ENCODE measurements at regions not wholly inside any gene's neighbourhood (a gene's known extent, or its start where the extent isn't known, plus 50 kb on each side); places are given as distances from the start of the nearest gene placed in this dataset.

DNA sequence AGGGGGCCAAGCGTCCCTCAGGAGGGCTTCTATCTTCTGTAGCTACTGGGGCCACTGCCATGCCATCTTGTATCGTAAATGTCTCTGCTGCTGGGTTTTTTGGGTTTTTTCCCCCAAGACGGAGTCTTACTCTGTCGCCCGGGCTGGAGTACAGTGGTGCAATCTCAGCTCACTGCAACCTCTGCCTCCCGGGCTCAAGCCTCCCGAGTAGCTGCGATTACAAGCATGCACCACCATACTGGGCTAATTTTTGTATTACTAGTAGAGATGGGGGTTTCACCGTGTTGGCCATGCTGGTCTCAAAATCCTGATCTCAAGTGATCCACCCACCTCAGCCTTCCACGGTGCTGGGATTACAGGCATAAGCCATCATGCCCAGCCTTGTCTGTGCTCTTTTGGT, 111.3 kb upstream of the LOC128125822 start:
- Histone ChIP-seq H3K4me1 (ENCODE audit: control insufficient read depth in 5 of 5, insufficient read depth in 5 of 5, low read length in 5 of 5) (no peaks in the 10 kb centered on the region), H3K27me3 (ENCODE audit: control insufficient read depth in 3 of 3, insufficient read depth in 3 of 3, low read length in 2 of 3) (no peaks in the 10 kb centered on the region), H3K9me3 (ENCODE audit: control insufficient read depth in 4 of 4, insufficient read depth in 3 of 4, low read length in 3 of 4) (no peaks in the 10 kb centered on the region), H3K27ac (ENCODE audit: low read depth in 1 of 2, low read length in 1 of 2) (no peak overlapping the region), H3K9ac (ENCODE audit: insufficient read depth in 1 of 2, low read length in 2 of 2) (no peak overlapping the region), H3K4me3 (no peak overlapping the region), H3K36me3 (ENCODE audit: control insufficient read depth in 4 of 4, insufficient read depth in 4 of 4, low read length in 4 of 4) (no peaks in the 10 kb centered on the region)
- 94 to 96% methylated on average over 10 of the region's 10 CpGs for WGBS, 2 donors
- no peak for ATAC-seq (ENCODE audit: insufficient read depth, low FRiP score)
- no peak for DNase-seq
- TF ChIP-seq, protein P1, sequence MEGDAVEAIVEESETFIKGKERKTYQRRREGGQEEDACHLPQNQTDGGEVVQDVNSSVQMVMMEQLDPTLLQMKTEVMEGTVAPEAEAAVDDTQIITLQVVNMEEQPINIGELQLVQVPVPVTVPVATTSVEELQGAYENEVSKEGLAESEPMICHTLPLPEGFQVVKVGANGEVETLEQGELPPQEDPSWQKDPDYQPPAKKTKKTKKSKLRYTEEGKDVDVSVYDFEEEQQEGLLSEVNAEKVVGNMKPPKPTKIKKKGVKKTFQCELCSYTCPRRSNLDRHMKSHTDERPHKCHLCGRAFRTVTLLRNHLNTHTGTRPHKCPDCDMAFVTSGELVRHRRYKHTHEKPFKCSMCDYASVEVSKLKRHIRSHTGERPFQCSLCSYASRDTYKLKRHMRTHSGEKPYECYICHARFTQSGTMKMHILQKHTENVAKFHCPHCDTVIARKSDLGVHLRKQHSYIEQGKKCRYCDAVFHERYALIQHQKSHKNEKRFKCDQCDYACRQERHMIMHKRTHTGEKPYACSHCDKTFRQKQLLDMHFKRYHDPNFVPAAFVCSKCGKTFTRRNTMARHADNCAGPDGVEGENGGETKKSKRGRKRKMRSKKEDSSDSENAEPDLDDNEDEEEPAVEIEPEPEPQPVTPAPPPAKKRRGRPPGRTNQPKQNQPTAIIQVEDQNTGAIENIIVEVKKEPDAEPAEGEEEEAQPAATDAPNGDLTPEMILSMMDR (IDR thresholded peaks at IDR 0.05; ENCODE audit: control extremely low read depth, extremely low read depth) = no peak

- TF ChIP-seq, protein P1 (IDR thresholded peaks at IDR 0.05; ENCODE audit: control extremely low read depth, extremely low read depth) = no peak
These were observed 108.2 kb upstream of the LOC128125822 start for GRCh38 chr6:63464060-63464459.

GRCh38 chr6:63465750-63466149, 106.5 kb upstream of the LOC128125822 start:
- Histone ChIP-seq H3K9me3 (ENCODE audit: control insufficient read depth in 4 of 4, insufficient read depth in 3 of 4, low read length in 3 of 4) (no peaks in the 10 kb centered on the region), H3K36me3 (ENCODE audit: control insufficient read depth in 4 of 4, insufficient read depth in 4 of 4, low read length in 4 of 4) (no peaks in the 10 kb centered on the region), H3K4me3 (no peak overlapping the region), H3K4me1 (ENCODE audit: control insufficient read depth in 5 of 5, insufficient read depth in 5 of 5, low read length in 5 of 5) (no peaks in the 10 kb centered on the region), H3K27ac (ENCODE audit: low read depth in 1 of 2, low read length in 1 of 2) (no peak overlapping the region), H3K9ac (ENCODE audit: insufficient read depth in 1 of 2, low read length in 2 of 2) (no peak overlapping the region), H3K27me3 (ENCODE audit: control insufficient read depth in 3 of 3, insufficient read depth in 3 of 3, low read length in 2 of 3) (no peaks in the 10 kb centered on the region)
- TF ChIP-seq, protein P1 (IDR thresholded peaks at IDR 0.05; ENCODE audit: control extremely low read depth, extremely low read depth) = no peak
- no peak for DNase-seq
- no peak for ATAC-seq (ENCODE audit: insufficient read depth, low FRiP score)
- WGBS, 2 donors = 91% methylated on average over 2 of the region's 2 CpGs

More at GRCh38 chr6:63464060-63464459, 108.2 kb upstream of the LOC128125822 start:
- H3K9ac ChIP-seq (ENCODE audit: insufficient read depth in 1 of 2, low read length in 2 of 2) = no peak overlapping the region
- no peak overlapping the region for H3K27ac ChIP-seq (ENCODE audit: low read depth in 1 of 2, low read length in 1 of 2)
- ATAC-seq (ENCODE audit: insufficient read depth, low FRiP score) = no peak
- H3K36me3 ChIP-seq (ENCODE audit: control insufficient read depth in 4 of 4, insufficient read depth in 4 of 4, low read length in 4 of 4) = no peaks in the 10 kb centered on the region
- no peak overlapping the region for H3K4me3 ChIP-seq
- no peak for DNase-seq
- no peaks in the 10 kb centered on the region for H3K9me3 ChIP-seq (ENCODE audit: control insufficient read depth in 4 of 4, insufficient read depth in 3 of 4, low read length in 3 of 4)
- no peaks in the 10 kb centered on the region for H3K4me1 ChIP-seq (ENCODE audit: control insufficient read depth in 5 of 5, insufficient read depth in 5 of 5, low read length in 5 of 5)
- no peaks in the 10 kb centered on the region for H3K27me3 ChIP-seq (ENCODE audit: control insufficient read depth in 3 of 3, insufficient read depth in 3 of 3, low read length in 2 of 3)

GRCh38 chr6:63466242-63466733, 106.0 kb upstream of the LOC128125822 start:
- no peaks in the 10 kb centered on the region for H3K27me3 ChIP-seq (ENCODE audit: control insufficient read depth in 3 of 3, insufficient read depth in 3 of 3, low read length in 2 of 3)
- H3K27ac ChIP-seq (ENCODE audit: low read depth in 1 of 2, low read length in 1 of 2) = no peak overlapping the region
- no peak overlapping the region for H3K4me3 ChIP-seq
- 94 to 95% methylated on average over 1 of the region's 1 CpG for WGBS, 2 donors
- H3K9me3 ChIP-seq (ENCODE audit: control insufficient read depth in 4 of 4, insufficient read depth in 3 of 4, low read length in 3 of 4) = no peaks in the 10 kb centered on the region
- ATAC-seq (ENCODE audit: insufficient read depth, low FRiP score) = no peak
- no peaks in the 10 kb centered on the region for H3K4me1 ChIP-seq (ENCODE audit: control insufficient read depth in 5 of 5, insufficient read depth in 5 of 5, low read length in 5 of 5)
- H3K36me3 ChIP-seq (ENCODE audit: control insufficient read depth in 4 of 4, insufficient read depth in 4 of 4, low read length in 4 of 4) = no peaks in the 10 kb centered on the region
- no peak for DNase-seq
- TF ChIP-seq, protein P1 (IDR thresholded peaks at IDR 0.05; ENCODE audit: control extremely low read depth, extremely low read depth) = no peak
- no peak overlapping the region for H3K9ac ChIP-seq (ENCODE audit: insufficient read depth in 1 of 2, low read length in 2 of 2)
